ENCODE measurements at regions not wholly inside any gene's neighbourhood (a gene's known extent, or its start where the extent isn't known, plus 50 kb on each side); places are given as distances from the start of the nearest gene placed in this dataset.

- Histone ChIP-seq H2AFZ (ENCODE audit: low read depth, low read length) (no peak overlapping the region), H3K9me3 (ENCODE audit: low read length) (no peaks in the 10 kb centered on the region), H3K27ac (ENCODE audit: low read length) (no peak overlapping the region), H3K4me3 (ENCODE audit: low read length) (no peak overlapping the region), H3K79me2 (replicated peaks; ENCODE audit: insufficient read depth, low read length) (no peaks in the 10 kb centered on the region), H3K27me3 (ENCODE audit: insufficient read depth, low read depth, low read length) (no peaks in the 10 kb centered on the region), H3K4me2 (ENCODE audit: low read length) (no peak overlapping the region), H3K9ac (ENCODE audit: low read length) (no peak overlapping the region), H4K20me1 (ENCODE audit: insufficient read depth) (no peaks in the 10 kb centered on the region), H3F3A (ENCODE audit: insufficient read depth, low read length, poor library complexity, severe bottlenecking) (no peaks in the 10 kb centered on the region), H3K36me3 (ENCODE audit: insufficient read depth, low read length) (no peaks in the 10 kb centered on the region), H3K9me2 (ENCODE audit: insufficient read depth, low read length) (no peaks in the 10 kb centered on the region)
- no peak for TF ChIP-seq POLR2AphosphoS5 (IDR thresholded peaks at IDR 0.05)
- no peak for TF ChIP-seq REST (IDR thresholded peaks at IDR 0.05; ENCODE audit: borderline replicate concordance)
- TF ChIP-seq EP300 (conservative IDR thresholded peaks at IDR 0.05; ENCODE audit: poor library complexity, severe bottlenecking), result no peak
Observed at GRCh38 chr3:194974468-194975135, 288.9 kb downstream of the FAM43A start.

- H3K4me2 ChIP-seq (ENCODE audit: low read length), result no peak overlapping the region
- no peak overlapping the region for H3K27ac ChIP-seq (ENCODE audit: low read length)
- no peaks in the 10 kb centered on the region for H3K27me3 ChIP-seq (ENCODE audit: insufficient read depth, low read depth, low read length)
- H4K20me1 ChIP-seq (ENCODE audit: insufficient read depth), result no peaks in the 10 kb centered on the region
- H2AFZ ChIP-seq (ENCODE audit: low read depth, low read length), result no peak overlapping the region
- H3K9me3 ChIP-seq (ENCODE audit: low read length), result no peaks in the 10 kb centered on the region
- H3F3A ChIP-seq (ENCODE audit: insufficient read depth, low read length, poor library complexity, severe bottlenecking), result no peaks in the 10 kb centered on the region
- no peak overlapping the region for H3K9ac ChIP-seq (ENCODE audit: low read length)
- no peak for TF ChIP-seq MXI1 (conservative IDR thresholded peaks at IDR 0.05; ENCODE audit: poor library complexity, severe bottlenecking)
- TF ChIP-seq RAD21 (conservative IDR thresholded peaks at IDR 0.05), result no peak
- TF ChIP-seq POLR2AphosphoS5 (IDR thresholded peaks at IDR 0.05), result no peak
- no peaks in the 10 kb centered on the region for H3K9me2 ChIP-seq (ENCODE audit: insufficient read depth, low read length)
- no peaks in the 10 kb centered on the region for H3K36me3 ChIP-seq (ENCODE audit: insufficient read depth, low read length)
- no peaks in the 10 kb centered on the region for H3K79me2 ChIP-seq (replicated peaks; ENCODE audit: insufficient read depth, low read length)
- H3K4me3 ChIP-seq (ENCODE audit: low read length), result no peak overlapping the region
Observed at GRCh38 chr3:194976049-194976451, 290.4 kb downstream of the FAM43A start.

GRCh38 chr3:194976874-194977273 lies 291.2 kb downstream of the FAM43A start:
- Histone ChIP-seq H3K4me2 (ENCODE audit: low read length) (no peak overlapping the region), H3K9me3 (ENCODE audit: low read length) (no peaks in the 10 kb centered on the region), H3F3A (ENCODE audit: insufficient read depth, low read length, poor library complexity, severe bottlenecking) (no peaks in the 10 kb centered on the region), H3K9ac (ENCODE audit: low read length) (no peak overlapping the region), H3K4me3 (ENCODE audit: low read length) (no peak overlapping the region), H3K27ac (ENCODE audit: low read length) (no peak overlapping the region), H2AFZ (ENCODE audit: low read depth, low read length) (no peak overlapping the region), H4K20me1 (ENCODE audit: insufficient read depth) (no peaks in the 10 kb centered on the region), H3K36me3 (ENCODE audit: insufficient read depth, low read length) (no peaks in the 10 kb centered on the region), H3K27me3 (ENCODE audit: insufficient read depth, low read depth, low read length) (no peaks in the 10 kb centered on the region), H3K9me2 (ENCODE audit: insufficient read depth, low read length) (no peaks in the 10 kb centered on the region), H3K79me2 (replicated peaks; ENCODE audit: insufficient read depth, low read length) (no peaks in the 10 kb centered on the region)
- TF ChIP-seq REST (IDR thresholded peaks at IDR 0.05; ENCODE audit: borderline replicate concordance) (no peak), CTCF (IDR thresholded peaks at IDR 0.05; ENCODE audit: poor library complexity, severe bottlenecking) (no peak), POLR2AphosphoS5 (IDR thresholded peaks at IDR 0.05) (no peak), EP300 (conservative IDR thresholded peaks at IDR 0.05; ENCODE audit: poor library complexity, severe bottlenecking) (no peak), SMC3 (conservative IDR thresholded peaks at IDR 0.05; ENCODE audit: poor library complexity) (no peak), EZH2 (IDR thresholded peaks at IDR 0.05; ENCODE audit: borderline replicate concordance, insufficient read depth, low read length, poor library complexity, severe bottlenecking) (no peak), MXI1 (conservative IDR thresholded peaks at IDR 0.05; ENCODE audit: poor library complexity, severe bottlenecking) (no peak), TAF1 (IDR thresholded peaks at IDR 0.05; ENCODE audit: low read depth) (no peak), RAD21 (conservative IDR thresholded peaks at IDR 0.05) (no peak)
